ENCODE measurements at regions not wholly inside any gene's neighbourhood (a gene's known extent, or its start where the extent isn't known, plus 50 kb on each side); places are given as distances from the start of the nearest gene placed in this dataset.

GRCh38 chr12:87511371-87511770, 517.8 kb downstream of the C12orf50 start:
- no peak overlapping the region for H3T11ph ChIP-seq (ENCODE audit: low read length)
- no CpG with 5 or more reads among the region's 3 CpGs for WGBS (ENCODE audit: extremely low coverage, insufficient read length, low lambda C conversion rate)
- H3K23me2 ChIP-seq (ENCODE audit: insufficient read length, low read depth, low read length, poor library complexity, severe bottlenecking), result no peaks in the 10 kb centered on the region
- H3K9me3 ChIP-seq (ENCODE audit: control insufficient read depth, low read depth, low read length), result no peaks in the 10 kb centered on the region
- H3K23ac ChIP-seq (ENCODE audit: insufficient read length, low read depth, low read length), result no peak overlapping the region
- H2BK120ac ChIP-seq (ENCODE audit: low read depth, low read length, poor library complexity, severe bottlenecking), result no peak overlapping the region
- H2AK5ac ChIP-seq (ENCODE audit: insufficient read length, low read length), result no peak overlapping the region
- no peak overlapping the region for H3K9ac ChIP-seq (ENCODE audit: extremely low read depth, insufficient read length, low read length)
- H2BK15ac ChIP-seq (ENCODE audit: low read depth, low read length), result no peak overlapping the region
- H3K27ac ChIP-seq (ENCODE audit: insufficient read length, low read depth, low read length), result no peak overlapping the region
- no peak overlapping the region for H3K4ac ChIP-seq (ENCODE audit: low read depth, low read length)
- no peak overlapping the region for H4K5ac ChIP-seq (ENCODE audit: insufficient read length, low read depth, low read length)
- no peak for DNase-seq
- no peaks in the 10 kb centered on the region for H3K79me2 ChIP-seq (ENCODE audit: insufficient read depth, low read length)
- no peak overlapping the region for H3K56ac ChIP-seq (ENCODE audit: insufficient read length, low read depth, low read length)
- no peak overlapping the region for H2BK20ac ChIP-seq (ENCODE audit: low read depth, low read length, poor library complexity, severe bottlenecking)
- no peak for TF ChIP-seq CTCF (conservative IDR thresholded peaks at IDR 0.05)
- H3K27me3 Mint-ChIP-seq (ENCODE audit: low read depth), result no peaks in the 10 kb centered on the region
- H4K8ac ChIP-seq (replicated peaks; ENCODE audit: insufficient read length, low read depth, low read length), result no peak overlapping the region
- no peak overlapping the region for H2BK12ac ChIP-seq (ENCODE audit: insufficient read length, low read depth, low read length)
- no peak overlapping the region for H3K27ac Mint-ChIP-seq
- no peaks in the 10 kb centered on the region for H4K20me1 ChIP-seq (ENCODE audit: control insufficient read depth, insufficient read depth, insufficient read length)
- H4K91ac ChIP-seq (ENCODE audit: insufficient read length, low read depth, low read length), result no peak overlapping the region
- no peak overlapping the region for H3K4me2 ChIP-seq (ENCODE audit: insufficient read depth, insufficient read length, low read length)
- H3K18ac ChIP-seq (ENCODE audit: insufficient read length, low read depth, low read length), result no peak overlapping the region
- H3K36me3 Mint-ChIP-seq (ENCODE audit: insufficient read depth in 1 of 3, low read depth in 3 of 3), result peaks cover 0 to 5% (median 3%) of the 10 kb centered on the region in 3 experiments; a peak in 5 of 7 replicates
- H3K4me1 ChIP-seq (ENCODE audit: insufficient read depth, low read length), result no peaks in the 10 kb centered on the region
- no peak overlapping the region for H2AFZ ChIP-seq (ENCODE audit: low read length)
- no peaks in the 10 kb centered on the region for H3K4me1 Mint-ChIP-seq
- H3K27me3 ChIP-seq (ENCODE audit: insufficient read depth, low read length), result no peaks in the 10 kb centered on the region
- H3K79me1 ChIP-seq (ENCODE audit: insufficient read depth, low read depth, low read length, poor library complexity, severe bottlenecking), result no peaks in the 10 kb centered on the region
- H3K9me3 Mint-ChIP-seq, result peaks cover 3 to 4% of the 10 kb centered on the region in 2 experiments; a peak in 4 of 5 replicates
- no peak overlapping the region for H2BK5ac ChIP-seq (ENCODE audit: insufficient read length, low read length)
- H3K4me3 Mint-ChIP-seq, result no peak overlapping the region
- no peak overlapping the region for H3K14ac ChIP-seq (ENCODE audit: insufficient read depth, low read length)
